Right cardiac atrium (tissue), 5 donors: ENCODE measurements at regions not wholly inside any gene's neighbourhood (a gene's known extent, or its start where the extent isn't known, plus 50 kb on each side); places are given as distances from the start of the nearest gene placed in this dataset.
A peak's percentile ranks its signal among the peaks of the same experiment; 100 is the strongest.

Source experiments
- ATAC-seq, 2 donors: fragments of 200-7000 bp; cut with Tn5 transposase; one replicate each; pipeline versions ENCODE4 v1.8.0 to v1.9.1; 2020; ENCODE audit warnings: moderate library complexity in 2 of 2, mild to moderate bottlenecking in 1 of 2
- DNase-seq, 3 donors: peaks; one replicate each; pipeline ENCODE4 v3.0.0-alpha.2; 2020
- H3K27ac ChIP-seq: one replicate; pipeline ENCODE4 v1.5.1; 2013; ENCODE audit warnings: mild to moderate bottlenecking, low read length, control low read depth, moderate library complexity
- H3K27me3 ChIP-seq: one replicate; pipeline ENCODE4 v1.6.1; 2013; ENCODE audit not compliant: control insufficient read depth, insufficient read depth
- H3K4me1 ChIP-seq: one replicate; pipeline ENCODE4 v1.6.1; 2013; ENCODE audit warnings: low read length; ENCODE audit not compliant: control insufficient read depth, insufficient read depth
- H3K4me3 ChIP-seq: one replicate; pipeline ENCODE4 v1.5.1; 2013; ENCODE audit warnings: low read length, control low read depth
- H3K9me3 ChIP-seq: one replicate; pipeline ENCODE4 v1.6.1; 2013; ENCODE audit warnings: low read length; ENCODE audit not compliant: control insufficient read depth
- WGBS: extraction: QIAGEN DNeasy Blood & Tissue Kit; methylation state at CpG from one replicate; pipeline ENCODE4 v1.1.7; 2013; 5-methylcytosine and 5-hydroxymethylcytosine counted together
- intact Hi-C, 4 donors: fragments of 100-400 bp; cut with DNase I; formaldehyde crosslinking; loops; one replicate each; pipeline versions ENCODE4 v1.11.0 to v1.14.0; 2022 to 2023
- donor health status: healthy with polysubstance abuse.
- donor health status: DM: no; HTN: yes; CAD: no.
- donor health status: DM: no; HTN: no; CAD: no.
- donor health status: DM: no; HTN: yes; CAD: no; lungs with severe emphysema.
- donor health status: DM: yes; HTN: yes; CAD: no.

GRCh38 chr3:168272343-168272985 lies 176.7 kb upstream of the GOLIM4 start:
- H3K27me3 ChIP-seq, result no peaks in the 10 kb centered on the region
- ATAC-seq, result no peak
- H3K4me1 ChIP-seq, result no peaks in the 10 kb centered on the region
- no peaks in the 10 kb centered on the region for H3K9me3 ChIP-seq
- whole genome bisulfite sequencing, result 47% methylated on average over 1 of the region's 1 CpG
- no peak overlapping the region for H3K27ac ChIP-seq
- no peak for DNase-seq
- intact Hi-C loops, result no loop called here
- no peak overlapping the region for H3K4me3 ChIP-seq

- no peaks in the 10 kb centered on the region for H3K9me3 ChIP-seq
- no peak overlapping the region for H3K4me3 ChIP-seq
- no peak for ATAC-seq
- H3K27me3 ChIP-seq, result no peaks in the 10 kb centered on the region
- H3K27ac ChIP-seq, result no peak overlapping the region
- DNase-seq, result no peak
- no peaks in the 10 kb centered on the region for H3K4me1 ChIP-seq
- 88% methylated on average over 2 of the region's 2 CpGs for WGBS
- intact Hi-C loops, result no loop called here
Observed at GRCh38 chr3:168271932-168272331, 176.2 kb upstream of the GOLIM4 start.

DNA sequence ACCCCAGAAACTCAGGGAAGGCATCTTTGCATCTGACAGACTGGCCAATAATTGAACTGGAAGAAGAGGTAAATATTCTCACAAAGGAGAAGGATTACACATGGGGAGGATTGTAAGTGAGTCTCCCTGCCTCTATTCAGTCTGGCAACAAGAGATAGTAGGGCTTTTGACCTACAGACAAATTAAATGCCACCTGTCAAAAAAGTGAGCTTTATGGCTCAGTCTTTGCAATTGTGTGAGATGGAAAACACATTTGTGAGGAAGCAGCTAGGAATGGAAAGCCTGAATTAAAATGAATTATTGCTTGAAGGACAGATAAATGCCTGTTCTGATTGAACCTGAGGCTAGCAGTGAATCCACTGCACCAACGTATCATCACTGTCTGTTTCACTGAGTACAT lies 173.3 kb upstream of the GOLIM4 start:
- no peak for DNase-seq
- H3K27me3 ChIP-seq, result no peaks in the 10 kb centered on the region
- no peaks in the 10 kb centered on the region for H3K9me3 ChIP-seq
- H3K4me1 ChIP-seq, result no peaks in the 10 kb centered on the region
- no peak overlapping the region for H3K27ac ChIP-seq
- no peak overlapping the region for H3K4me3 ChIP-seq
- intact Hi-C loops, result no loop called here
- no peak for ATAC-seq
- 94% methylated on average over 1 of the region's 1 CpG for WGBS

- H3K9me3 ChIP-seq, result no peaks in the 10 kb centered on the region
- WGBS, result 90% methylated on average over 1 of the region's 1 CpG
- no peak overlapping the region for H3K27ac ChIP-seq
- H3K27me3 ChIP-seq, result no peaks in the 10 kb centered on the region
- no peaks in the 10 kb centered on the region for H3K4me1 ChIP-seq
- DNase-seq, result no peak
- intact Hi-C loops, result no loop called here
- H3K4me3 ChIP-seq, result no peak overlapping the region
- ATAC-seq, result no peak
Observed at GRCh38 chr3:168267179-168267578, 171.5 kb upstream of the GOLIM4 start.

- intact Hi-C loops, result no loop called here
- H3K27ac ChIP-seq, result no peak overlapping the region
- no peak overlapping the region for H3K4me3 ChIP-seq
- ATAC-seq (no peak), DNase-seq (no peak)
- H3K4me1 ChIP-seq, result no peaks in the 10 kb centered on the region
- WGBS, result 93% methylated on average over 7 of the region's 7 CpGs
- H3K27me3 ChIP-seq, result no peaks in the 10 kb centered on the region
- H3K9me3 ChIP-seq, result no peaks in the 10 kb centered on the region
Observed at GRCh38 chr3:168266335-168266734, 170.6 kb upstream of the GOLIM4 start.

GRCh38 chr3:168262887-168263286 lies 167.2 kb upstream of the GOLIM4 start:
- Histone ChIP-seq H3K9me3 (no peaks in the 10 kb centered on the region), H3K27me3 (no peaks in the 10 kb centered on the region), H3K27ac (no peak overlapping the region), H3K4me1 (no peaks in the 10 kb centered on the region), H3K4me3 (no peak overlapping the region)
- DNase-seq (no peak), ATAC-seq (no peak)
- intact Hi-C loops, result no loop called here

DNA sequence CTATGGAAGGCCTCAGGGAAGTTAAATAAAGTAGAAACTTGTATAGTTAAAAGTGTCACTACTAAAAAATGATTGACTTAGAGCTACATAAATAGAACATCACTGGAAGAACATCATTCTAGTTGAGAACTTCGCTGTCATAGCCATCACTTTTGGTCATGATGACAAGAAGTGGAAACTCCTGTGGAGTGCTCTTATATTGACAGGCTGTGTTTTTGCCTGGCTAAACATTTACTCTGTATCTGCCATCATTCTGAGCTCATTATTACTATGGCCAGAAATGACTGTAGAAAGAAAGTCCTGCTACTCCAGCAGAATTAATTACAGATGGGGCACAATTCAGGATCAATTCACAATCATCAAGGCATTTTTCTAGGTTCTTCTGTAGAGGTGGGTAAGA lies 165.1 kb upstream of the GOLIM4 start:
- Histone ChIP-seq H3K27me3 (no peaks in the 10 kb centered on the region), H3K27ac (no peak overlapping the region), H3K9me3 (no peaks in the 10 kb centered on the region), H3K4me1 (no peaks in the 10 kb centered on the region), H3K4me3 (no peak overlapping the region)
- ATAC-seq (no peak), DNase-seq (no peak)
- intact Hi-C loops, result no loop called here
- WGBS, result 83% methylated on average over 1 of the region's 1 CpG

DNA sequence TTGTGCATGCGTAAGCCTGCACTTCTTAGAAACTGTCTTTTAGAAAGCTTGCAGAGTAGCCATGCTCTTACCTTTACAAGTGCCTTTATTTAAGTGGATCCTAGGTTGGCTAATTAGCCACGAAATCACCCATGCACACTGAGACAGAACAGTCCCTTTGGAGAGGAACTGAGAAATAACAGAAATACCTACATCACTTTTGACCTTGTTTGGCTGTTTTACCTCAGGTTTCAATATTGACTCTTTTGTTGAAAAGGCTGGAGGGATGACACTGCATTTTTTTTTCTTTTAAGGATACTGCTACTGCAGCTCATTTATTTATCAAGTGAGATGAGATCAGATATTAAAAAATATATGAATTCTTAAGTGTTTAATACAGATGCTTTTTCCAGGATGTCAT lies 155.6 kb upstream of the GOLIM4 start:
- H3K9me3 ChIP-seq, result no peaks in the 10 kb centered on the region
- no peak overlapping the region for H3K4me3 ChIP-seq
- no peak overlapping the region for H3K27ac ChIP-seq
- DNase-seq, result no peak
- H3K27me3 ChIP-seq, result no peaks in the 10 kb centered on the region
- intact Hi-C loops, result no loop called here
- no peak for ATAC-seq
- 65% methylated on average over 2 of the region's 2 CpGs for WGBS
- H3K4me1 ChIP-seq, result no peaks in the 10 kb centered on the region

- WGBS, result 3% methylated on average over 16 of the region's 16 CpGs
- no peaks in the 10 kb centered on the region for H3K9me3 ChIP-seq
- intact Hi-C loops, result no loop called here
- no peaks in the 10 kb centered on the region for H3K4me1 ChIP-seq
- no peaks in the 10 kb centered on the region for H3K27me3 ChIP-seq
- no peak for ATAC-seq
- peak overlapping the region; percentile 49 for H3K4me3 ChIP-seq
- H3K27ac ChIP-seq, result no peak overlapping the region
- no peak for DNase-seq
Observed at GRCh38 chr3:168250415-168250861, 154.7 kb upstream of the GOLIM4 start.

DNA sequence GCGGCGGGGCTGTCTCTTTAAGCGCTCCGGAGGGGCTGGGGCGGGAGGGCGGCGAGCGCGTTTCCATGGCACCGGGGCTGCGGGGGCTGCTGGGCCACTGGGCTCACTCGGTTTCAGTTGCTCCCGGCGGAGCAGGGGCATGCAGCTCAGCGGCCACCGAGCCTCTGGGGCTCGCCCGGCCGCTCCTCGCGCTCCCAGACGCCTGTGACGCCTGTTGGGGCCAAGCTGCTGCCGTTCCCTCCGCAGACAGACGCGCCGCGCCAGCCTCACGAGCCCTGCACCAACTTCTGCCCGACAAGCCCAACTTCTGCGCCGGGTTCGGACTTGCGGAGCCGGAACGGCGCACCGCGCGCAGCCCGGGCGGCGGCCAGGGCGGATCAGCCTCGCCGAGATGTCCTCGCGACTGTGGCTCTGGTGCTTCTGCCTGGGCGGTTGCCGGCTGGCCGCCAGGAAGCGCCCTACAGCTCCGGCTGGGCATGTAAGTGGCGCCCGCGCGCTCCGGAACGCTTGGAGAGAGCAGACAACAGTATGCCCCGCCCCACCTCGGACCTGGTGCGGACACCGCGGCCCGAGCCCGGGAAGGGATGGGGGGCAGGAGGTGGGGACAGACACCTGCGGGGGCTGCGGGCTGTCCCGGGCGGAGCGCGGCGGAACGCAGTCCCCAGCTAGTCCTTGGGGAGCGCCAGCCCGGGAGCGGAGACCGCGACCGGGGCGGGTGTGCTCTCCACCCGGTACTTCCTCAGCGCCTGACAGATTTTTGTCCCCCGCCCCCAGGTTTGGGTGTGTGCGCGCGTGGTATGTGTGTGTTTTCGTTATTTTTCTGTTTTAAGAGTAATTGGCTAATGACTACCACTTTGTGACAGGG lies 154.1 kb upstream of the GOLIM4 start:
- DNase-seq (peak; percentile 71 to 90 (median 88)), ATAC-seq (peak; percentile 93 to 95)
- under 1% methylated on average over 89 of the region's 89 CpGs for WGBS
- Histone ChIP-seq H3K4me3 (peak overlapping the region; percentile 49), H3K27ac (peak overlapping the region; percentile 67), H3K4me1 (no peaks in the 10 kb centered on the region), H3K9me3 (no peaks in the 10 kb centered on the region), H3K27me3 (no peaks in the 10 kb centered on the region)
- intact Hi-C loops, result no loop called here

DNA sequence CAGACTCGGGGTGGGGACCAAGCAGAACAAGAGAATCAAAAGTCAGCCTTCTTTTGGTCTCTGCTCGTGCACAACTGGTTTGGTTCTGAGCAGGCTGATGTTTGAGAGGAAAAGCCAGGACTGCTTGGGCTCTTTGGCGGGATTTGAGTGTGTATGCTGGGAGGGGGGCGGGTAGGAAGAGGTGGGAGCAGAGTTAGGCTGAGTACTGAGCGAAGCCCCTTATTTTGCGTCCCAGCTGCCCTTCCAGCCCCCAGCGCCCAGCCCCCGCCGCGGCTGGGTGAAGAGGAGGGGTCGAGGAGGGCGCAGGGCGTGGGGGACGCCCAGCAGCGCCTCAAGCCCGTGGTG lies 153.5 kb upstream of the GOLIM4 start:
- no peak for DNase-seq
- H3K27me3 ChIP-seq, result no peaks in the 10 kb centered on the region
- H3K4me1 ChIP-seq, result no peaks in the 10 kb centered on the region
- H3K27ac ChIP-seq, result peak overlapping the region; percentile 37
- no peaks in the 10 kb centered on the region for H3K9me3 ChIP-seq
- intact Hi-C loops, result no loop called here
- WGBS, result under 1% methylated on average over 16 of the region's 16 CpGs
- ATAC-seq, result peak; percentile 7 to 12
- peak overlapping the region; percentile 49 for H3K4me3 ChIP-seq
